Endothelial cell of umbilical vein (primary cell): ENCODE measurements at regions not wholly inside any gene's neighbourhood (a gene's known extent, or its start where the extent isn't known, plus 50 kb on each side); places are given as distances from the start of the nearest gene placed in this dataset.

Experiments
- POLR2A ChIP-seq: IDR thresholded peaks from 2 replicates; pipeline ENCODE4 v1.6.1; 2012; ENCODE audit warnings: low read depth, mild to moderate bottlenecking, control low read depth, low read length
- TF ChIP-seq, protein P1 (sequence below): IDR thresholded peaks from 2 replicates; pipeline ENCODE4 v1.6.1; 2011; ENCODE audit not compliant: insufficient read depth, insufficient read length
- TF ChIP-seq, protein P2 (sequence below), 2 donors: IDR thresholded peaks; 1 replicate in 1 of 2; 2 replicates in 1 of 2; pipeline ENCODE4 v1.5.1; 2011; ENCODE audit warnings: low read length in 2 of 2, mild to moderate bottlenecking in 2 of 2, moderate library complexity in 2 of 2, control low read depth in 1 of 2, inconsistent platforms in 1 of 2, low read depth in 1 of 2; ENCODE audit not compliant: insufficient read depth in 1 of 2; ENCODE audit errors: extremely low read depth in 1 of 2

DNA sequence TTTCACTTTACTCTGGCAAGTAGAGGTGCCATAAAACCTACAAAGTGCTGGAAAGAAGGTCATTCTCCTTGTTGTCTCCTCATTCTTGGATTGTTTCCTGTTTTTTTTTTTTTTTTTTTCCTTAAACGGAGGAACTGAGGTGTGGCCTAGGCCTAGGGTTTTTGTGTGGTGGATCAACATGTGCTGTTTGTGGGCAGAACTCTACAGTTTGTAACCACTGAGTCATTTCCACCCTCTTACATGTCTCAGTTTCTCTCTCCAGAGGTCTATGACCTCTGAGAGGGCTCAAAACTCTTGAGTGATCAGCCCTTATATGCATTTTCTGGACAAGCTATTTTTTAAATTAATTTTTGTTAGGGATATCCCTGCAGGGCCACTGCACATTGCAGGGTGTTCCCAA, 296.0 kb downstream of the PPP1R3A start:
- no peak for TF ChIP-seq POLR2A
- TF ChIP-seq, protein P1, sequence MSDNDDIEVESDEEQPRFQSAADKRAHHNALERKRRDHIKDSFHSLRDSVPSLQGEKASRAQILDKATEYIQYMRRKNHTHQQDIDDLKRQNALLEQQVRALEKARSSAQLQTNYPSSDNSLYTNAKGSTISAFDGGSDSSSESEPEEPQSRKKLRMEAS, result no peak
- TF ChIP-seq, protein P2, sequence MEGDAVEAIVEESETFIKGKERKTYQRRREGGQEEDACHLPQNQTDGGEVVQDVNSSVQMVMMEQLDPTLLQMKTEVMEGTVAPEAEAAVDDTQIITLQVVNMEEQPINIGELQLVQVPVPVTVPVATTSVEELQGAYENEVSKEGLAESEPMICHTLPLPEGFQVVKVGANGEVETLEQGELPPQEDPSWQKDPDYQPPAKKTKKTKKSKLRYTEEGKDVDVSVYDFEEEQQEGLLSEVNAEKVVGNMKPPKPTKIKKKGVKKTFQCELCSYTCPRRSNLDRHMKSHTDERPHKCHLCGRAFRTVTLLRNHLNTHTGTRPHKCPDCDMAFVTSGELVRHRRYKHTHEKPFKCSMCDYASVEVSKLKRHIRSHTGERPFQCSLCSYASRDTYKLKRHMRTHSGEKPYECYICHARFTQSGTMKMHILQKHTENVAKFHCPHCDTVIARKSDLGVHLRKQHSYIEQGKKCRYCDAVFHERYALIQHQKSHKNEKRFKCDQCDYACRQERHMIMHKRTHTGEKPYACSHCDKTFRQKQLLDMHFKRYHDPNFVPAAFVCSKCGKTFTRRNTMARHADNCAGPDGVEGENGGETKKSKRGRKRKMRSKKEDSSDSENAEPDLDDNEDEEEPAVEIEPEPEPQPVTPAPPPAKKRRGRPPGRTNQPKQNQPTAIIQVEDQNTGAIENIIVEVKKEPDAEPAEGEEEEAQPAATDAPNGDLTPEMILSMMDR (IDR thresholded peaks at IDR 0.05; ENCODE audit: extremely low read depth in 1 of 2, insufficient read depth in 1 of 2, low read depth in 1 of 2, low read length in 2 of 2), result no peak
